ENCODE measurements at regions not wholly inside any gene's neighbourhood (a gene's known extent, or its start where the extent isn't known, plus 50 kb on each side); places are given as distances from the start of the nearest gene placed in this dataset.
"Not testable (repeated sequence)": the region's sequence is repeated elsewhere in the genome, so short reads cannot be mapped to it uniquely, and the experiment has no call there.

- not testable (repeated sequence) for H3K9ac ChIP-seq (ENCODE audit: low read depth in 1 of 2, low read length in 2 of 2); H3K9me3 ChIP-seq (ENCODE audit: control insufficient read depth in 1 of 2, low read length in 2 of 2); H3K27ac ChIP-seq (ENCODE audit: low read depth, low read length); H3K4me3 ChIP-seq (ENCODE audit: low read depth in 1 of 2, low read length in 2 of 2); H3K27me3 ChIP-seq (ENCODE audit: control insufficient read depth in 1 of 2, insufficient read depth in 2 of 2, low read length in 2 of 2); H3K36me3 ChIP-seq (ENCODE audit: control insufficient read depth in 1 of 2, insufficient read depth in 2 of 2, low read length in 2 of 2); H3K4me1 ChIP-seq (ENCODE audit: control insufficient read depth in 1 of 2, insufficient read depth in 2 of 2, low read length in 2 of 2)
Observed at GRCh38 chr3:75433295-75433694, 230.8 kb upstream of the FRG2C start.

- H3K4me1 ChIP-seq (ENCODE audit: control insufficient read depth in 1 of 2, insufficient read depth in 2 of 2, low read length in 2 of 2); H3K36me3 ChIP-seq (ENCODE audit: control insufficient read depth in 1 of 2, insufficient read depth in 2 of 2, low read length in 2 of 2); H3K27ac ChIP-seq (ENCODE audit: low read depth, low read length); H3K27me3 ChIP-seq (ENCODE audit: control insufficient read depth in 1 of 2, insufficient read depth in 2 of 2, low read length in 2 of 2); H3K9me3 ChIP-seq (ENCODE audit: control insufficient read depth in 1 of 2, low read length in 2 of 2): not testable (repeated sequence)
- Histone ChIP-seq H3K9ac (ENCODE audit: low read depth in 1 of 2, low read length in 2 of 2) (peak overlapping the region; percentile 41 to 64), H3K4me3 (ENCODE audit: low read depth in 1 of 2, low read length in 2 of 2) (peak overlapping the region; percentile 61 to 71)
Observed at GRCh38 chr3:75434276-75434912, 229.7 kb upstream of the FRG2C start.

GRCh38 chr3:75434913-75435793 lies 229.0 kb upstream of the FRG2C start:
- H3K27me3 ChIP-seq (ENCODE audit: control insufficient read depth in 1 of 2, insufficient read depth in 2 of 2, low read length in 2 of 2); H3K9me3 ChIP-seq (ENCODE audit: control insufficient read depth in 1 of 2, low read length in 2 of 2); H3K36me3 ChIP-seq (ENCODE audit: control insufficient read depth in 1 of 2, insufficient read depth in 2 of 2, low read length in 2 of 2); H3K4me1 ChIP-seq (ENCODE audit: control insufficient read depth in 1 of 2, insufficient read depth in 2 of 2, low read length in 2 of 2): not testable (repeated sequence)
- peak overlapping the region; percentile 41 to 64 for H3K9ac ChIP-seq (ENCODE audit: low read depth in 1 of 2, low read length in 2 of 2)
- H3K4me3 ChIP-seq (ENCODE audit: low read depth in 1 of 2, low read length in 2 of 2) = peak overlapping the region; percentile 61 to 71
- H3K27ac ChIP-seq (ENCODE audit: low read depth, low read length) = peak overlapping the region; percentile 83

GRCh38 chr3:75435794-75436400 lies 228.2 kb upstream of the FRG2C start:
- not testable (repeated sequence) for H3K27me3 ChIP-seq (ENCODE audit: control insufficient read depth in 1 of 2, insufficient read depth in 2 of 2, low read length in 2 of 2); H3K4me1 ChIP-seq (ENCODE audit: control insufficient read depth in 1 of 2, insufficient read depth in 2 of 2, low read length in 2 of 2); H3K9me3 ChIP-seq (ENCODE audit: control insufficient read depth in 1 of 2, low read length in 2 of 2); H3K36me3 ChIP-seq (ENCODE audit: control insufficient read depth in 1 of 2, insufficient read depth in 2 of 2, low read length in 2 of 2)
- Histone ChIP-seq H3K4me3 (ENCODE audit: low read depth in 1 of 2, low read length in 2 of 2) (peak overlapping the region; percentile 63 to 67), H3K9ac (ENCODE audit: low read depth in 1 of 2, low read length in 2 of 2) (peak overlapping the region; percentile 25 to 33), H3K27ac (ENCODE audit: low read depth, low read length) (peak overlapping the region; percentile 75)

GRCh38 chr3:75440986-75441385 lies 223.1 kb upstream of the FRG2C start:
- H3K9me3 ChIP-seq (ENCODE audit: control insufficient read depth in 1 of 2, low read length in 2 of 2); H3K27me3 ChIP-seq (ENCODE audit: control insufficient read depth in 1 of 2, insufficient read depth in 2 of 2, low read length in 2 of 2); H3K4me1 ChIP-seq (ENCODE audit: control insufficient read depth in 1 of 2, insufficient read depth in 2 of 2, low read length in 2 of 2); H3K9ac ChIP-seq (ENCODE audit: low read depth in 1 of 2, low read length in 2 of 2); H3K4me3 ChIP-seq (ENCODE audit: low read depth in 1 of 2, low read length in 2 of 2); H3K27ac ChIP-seq (ENCODE audit: low read depth, low read length); H3K36me3 ChIP-seq (ENCODE audit: control insufficient read depth in 1 of 2, insufficient read depth in 2 of 2, low read length in 2 of 2): not testable (repeated sequence)

GRCh38 chr3:75444634-75445033 lies 219.5 kb upstream of the FRG2C start:
- H3K9me3 ChIP-seq (ENCODE audit: control insufficient read depth in 1 of 2, low read length in 2 of 2); H3K9ac ChIP-seq (ENCODE audit: low read depth in 1 of 2, low read length in 2 of 2); H3K36me3 ChIP-seq (ENCODE audit: control insufficient read depth in 1 of 2, insufficient read depth in 2 of 2, low read length in 2 of 2); H3K27ac ChIP-seq (ENCODE audit: low read depth, low read length); H3K27me3 ChIP-seq (ENCODE audit: control insufficient read depth in 1 of 2, insufficient read depth in 2 of 2, low read length in 2 of 2); H3K4me1 ChIP-seq (ENCODE audit: control insufficient read depth in 1 of 2, insufficient read depth in 2 of 2, low read length in 2 of 2); H3K4me3 ChIP-seq (ENCODE audit: low read depth in 1 of 2, low read length in 2 of 2): not testable (repeated sequence)

- not testable (repeated sequence) for H3K27ac ChIP-seq (ENCODE audit: low read depth, low read length); H3K36me3 ChIP-seq (ENCODE audit: control insufficient read depth in 1 of 2, insufficient read depth in 2 of 2, low read length in 2 of 2); H3K4me3 ChIP-seq (ENCODE audit: low read depth in 1 of 2, low read length in 2 of 2); H3K4me1 ChIP-seq (ENCODE audit: control insufficient read depth in 1 of 2, insufficient read depth in 2 of 2, low read length in 2 of 2); H3K9ac ChIP-seq (ENCODE audit: low read depth in 1 of 2, low read length in 2 of 2); H3K27me3 ChIP-seq (ENCODE audit: control insufficient read depth in 1 of 2, insufficient read depth in 2 of 2, low read length in 2 of 2); H3K9me3 ChIP-seq (ENCODE audit: control insufficient read depth in 1 of 2, low read length in 2 of 2)
Observed at GRCh38 chr3:75445234-75445633, 218.9 kb upstream of the FRG2C start.

GRCh38 chr3:75446948-75447347 lies 217.2 kb upstream of the FRG2C start:
- H3K27me3 ChIP-seq (ENCODE audit: control insufficient read depth in 1 of 2, insufficient read depth in 2 of 2, low read length in 2 of 2) = not testable (repeated sequence)

GRCh38 chr3:75453328-75453727 lies 210.8 kb upstream of the FRG2C start:
- not testable (repeated sequence) for H3K36me3 ChIP-seq (ENCODE audit: control insufficient read depth in 1 of 2, insufficient read depth in 2 of 2, low read length in 2 of 2); H3K9me3 ChIP-seq (ENCODE audit: control insufficient read depth in 1 of 2, low read length in 2 of 2); H3K4me1 ChIP-seq (ENCODE audit: control insufficient read depth in 1 of 2, insufficient read depth in 2 of 2, low read length in 2 of 2); H3K27me3 ChIP-seq (ENCODE audit: control insufficient read depth in 1 of 2, insufficient read depth in 2 of 2, low read length in 2 of 2); H3K9ac ChIP-seq (ENCODE audit: low read depth in 1 of 2, low read length in 2 of 2); H3K27ac ChIP-seq (ENCODE audit: low read depth, low read length); H3K4me3 ChIP-seq (ENCODE audit: low read depth in 1 of 2, low read length in 2 of 2)

More at GRCh38 chr3:75446948-75447347, 217.2 kb upstream of the FRG2C start:
- H3K9ac ChIP-seq (ENCODE audit: low read depth in 1 of 2, low read length in 2 of 2); H3K36me3 ChIP-seq (ENCODE audit: control insufficient read depth in 1 of 2, insufficient read depth in 2 of 2, low read length in 2 of 2); H3K4me1 ChIP-seq (ENCODE audit: control insufficient read depth in 1 of 2, insufficient read depth in 2 of 2, low read length in 2 of 2); H3K9me3 ChIP-seq (ENCODE audit: control insufficient read depth in 1 of 2, low read length in 2 of 2); H3K4me3 ChIP-seq (ENCODE audit: low read depth in 1 of 2, low read length in 2 of 2); H3K27ac ChIP-seq (ENCODE audit: low read depth, low read length): not testable (repeated sequence)

GRCh38 chr3:75453839-75454238 lies 210.3 kb upstream of the FRG2C start:
- H3K27ac ChIP-seq (ENCODE audit: low read depth, low read length); H3K4me3 ChIP-seq (ENCODE audit: low read depth in 1 of 2, low read length in 2 of 2); H3K9me3 ChIP-seq (ENCODE audit: control insufficient read depth in 1 of 2, low read length in 2 of 2); H3K36me3 ChIP-seq (ENCODE audit: control insufficient read depth in 1 of 2, insufficient read depth in 2 of 2, low read length in 2 of 2); H3K9ac ChIP-seq (ENCODE audit: low read depth in 1 of 2, low read length in 2 of 2); H3K4me1 ChIP-seq (ENCODE audit: control insufficient read depth in 1 of 2, insufficient read depth in 2 of 2, low read length in 2 of 2); H3K27me3 ChIP-seq (ENCODE audit: control insufficient read depth in 1 of 2, insufficient read depth in 2 of 2, low read length in 2 of 2): not testable (repeated sequence)

Data from duodenal mucosa (tissue), 2 donors.